ENCODE measurements at regions not wholly inside any gene's neighbourhood (a gene's known extent, or its start where the extent isn't known, plus 50 kb on each side); places are given as distances from the start of the nearest gene placed in this dataset.

DNA sequence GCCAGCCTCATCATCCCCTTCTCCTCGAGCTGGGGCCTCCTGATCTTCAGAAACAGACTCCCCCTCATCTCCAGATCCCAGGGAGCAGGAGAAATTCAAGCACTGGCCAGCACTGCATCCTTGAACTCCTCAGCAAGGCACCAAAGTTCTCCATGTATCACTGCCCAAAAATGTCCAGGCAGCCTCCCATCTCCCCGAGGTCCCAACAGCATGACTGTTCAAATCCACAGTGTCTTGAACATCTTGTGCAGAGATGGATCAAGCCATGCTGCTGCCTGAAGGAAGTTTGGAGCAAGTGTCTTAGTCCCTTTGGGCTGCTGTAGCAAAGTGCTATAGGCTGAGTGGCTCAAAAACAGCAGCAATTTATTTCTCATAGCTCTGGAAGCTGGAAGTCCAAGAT, 115.5 kb upstream of the GALNT17 start:
- 88% methylated on average over 2 of the region's 2 CpGs; no CpG with 5 or more reads in 1 of the 2 experiments for WGBS, 2 experiments (ENCODE audit: extremely low coverage in 1 of 2, insufficient coverage in 1 of 2, insufficient read length in 1 of 2, insufficient replicate concordance in 2 of 2, low coverage in 1 of 2, low lambda C conversion rate in 2 of 2, missing lambda C conversion rate in 1 of 2)
- Histone ChIP-seq H4K20me1 (replicated peaks in 1 of 2; ENCODE audit: control insufficient read depth in 1 of 2, insufficient read depth in 2 of 2, low read length in 2 of 2) (no peaks in the 10 kb centered on the region), H3K79me1 (ENCODE audit: low read depth, low read length) (no peaks in the 10 kb centered on the region), H4K91ac (replicated peaks; ENCODE audit: insufficient read length, low read length) (no peak overlapping the region), H3K56ac (replicated peaks; ENCODE audit: insufficient read length, low read depth, low read length) (no peak overlapping the region), H2BK15ac (ENCODE audit: low read length) (no peak overlapping the region), H3K4ac (replicated peaks; ENCODE audit: insufficient read length, low read depth, low read length) (no peak overlapping the region), H3K23me2 (ENCODE audit: low read depth, low read length) (no peaks in the 10 kb centered on the region), H3K27me3 (replicated peaks in 1 of 4; ENCODE audit: control insufficient read depth in 3 of 4, extremely low read depth in 1 of 4, insufficient read depth in 3 of 4, low read length in 3 of 4) (no peaks in the 10 kb centered on the region), H3K4me2 (ENCODE audit: insufficient read depth in 1 of 2, low read depth in 2 of 2, low read length in 2 of 2) (no peak overlapping the region), H3K14ac (ENCODE audit: insufficient read length) (no peak overlapping the region), H3K9me3 (ENCODE audit: insufficient read depth in 2 of 2, low read depth in 1 of 2, low read length in 1 of 2) (no peaks in the 10 kb centered on the region), H3K27ac (ENCODE audit: low read depth, low read length) (no peak overlapping the region), H3K23ac (ENCODE audit: insufficient read length) (no peak overlapping the region), H3K9ac (replicated peaks in 1 of 4; ENCODE audit: extremely low read depth in 1 of 4, low read depth in 3 of 4, low read length in 3 of 4) (no peak overlapping the region), H3K18ac (ENCODE audit: extremely low read depth, low read length) (no peak overlapping the region), H2AFZ (ENCODE audit: low read length) (no peak overlapping the region), H3K4me1 (replicated peaks in 1 of 4; ENCODE audit: control insufficient read depth in 3 of 4, insufficient read depth in 4 of 4, low read length in 3 of 4) (no peaks in the 10 kb centered on the region), H3K79me2 (ENCODE audit: control insufficient read depth in 1 of 2, insufficient read depth in 2 of 2, low read length in 2 of 2) (no peaks in the 10 kb centered on the region), H2BK12ac (ENCODE audit: low read depth, low read length) (no peak overlapping the region), H4K8ac (ENCODE audit: extremely low read depth, insufficient read depth, low read length) (no peak overlapping the region), H3K36me3 (ENCODE audit: control insufficient read depth in 2 of 4, insufficient read depth in 4 of 4, low read length in 3 of 4) (no peaks in the 10 kb centered on the region), H4K5ac (ENCODE audit: insufficient read length, low read depth, low read length) (no peak overlapping the region), H3K4me3 (ENCODE audit: extremely low read depth in 1 of 4, insufficient read depth in 2 of 4, low read depth in 3 of 4, low read length in 4 of 4) (no peak overlapping the region), H2BK20ac (ENCODE audit: low read length) (no peak overlapping the region), H2BK5ac (ENCODE audit: low read depth, low read length) (no peak overlapping the region), H2AK5ac (ENCODE audit: low read depth, low read length) (no peak overlapping the region), H2BK120ac (replicated peaks; ENCODE audit: low read depth, low read length) (no peak overlapping the region)
- ChIA-PET POLR2A (ENCODE audit: partially characterized antibody) (no interaction called here), CTCF (ENCODE audit: partially characterized antibody) (interaction anchor here (0.6 to 1.0 kb wide), 2 partner anchors 15 to 89 kb away, joined by 3 to 5 read pairs; no protein-coding TSS in a partner anchor)
- DNase-seq (ENCODE audit: low read depth in 1 of 2, low spot score in 2 of 2) (no peak), FAIRE-seq (no peak)
- TF ChIP-seq SUZ12 (IDR thresholded peaks at IDR 0.05; ENCODE audit: low read length) (no peak), KDM1A (IDR thresholded peaks at IDR 0.05; ENCODE audit: borderline replicate concordance, low read length) (no peak), POLR2A (IDR thresholded peaks at IDR 0.05; ENCODE audit: control extremely low read depth in 1 of 2, low read depth in 2 of 2, low read length in 2 of 2) (no peak), SIX5 (IDR thresholded peaks at IDR 0.05; ENCODE audit: low read depth, low read length) (no peak), ASH2L (IDR thresholded peaks at IDR 0.05; ENCODE audit: low read length) (no peak), NANOG (IDR thresholded peaks at IDR 0.05; ENCODE audit: insufficient read depth, low read depth, low read length, poor library complexity, severe bottlenecking) (no peak), KDM4A (IDR thresholded peaks at IDR 0.05; ENCODE audit: low read depth, low read length, severe bottlenecking) (no peak), E2F6 (IDR thresholded peaks at IDR 0.05) (no peak), POLR2AphosphoS5 (IDR thresholded peaks at IDR 0.05; ENCODE audit: low read depth, low read length) (no peak), BACH1 (IDR thresholded peaks at IDR 0.05; ENCODE audit: low read length) (no peak), SRF (IDR thresholded peaks at IDR 0.05; ENCODE audit: low read depth, low read length) (no peak)
- TF ChIP-seq, protein P1, sequence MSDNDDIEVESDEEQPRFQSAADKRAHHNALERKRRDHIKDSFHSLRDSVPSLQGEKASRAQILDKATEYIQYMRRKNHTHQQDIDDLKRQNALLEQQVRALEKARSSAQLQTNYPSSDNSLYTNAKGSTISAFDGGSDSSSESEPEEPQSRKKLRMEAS (IDR thresholded peaks at IDR 0.05), result no peak
- TF ChIP-seq, protein P2, sequence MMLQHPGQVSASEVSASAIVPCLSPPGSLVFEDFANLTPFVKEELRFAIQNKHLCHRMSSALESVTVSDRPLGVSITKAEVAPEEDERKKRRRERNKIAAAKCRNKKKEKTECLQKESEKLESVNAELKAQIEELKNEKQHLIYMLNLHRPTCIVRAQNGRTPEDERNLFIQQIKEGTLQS (IDR thresholded peaks at IDR 0.05; ENCODE audit: insufficient read depth, low read depth, low read length), result no peak

All from H1 (cell line).